ENCODE measurements at regions not wholly inside any gene's neighbourhood (a gene's known extent, or its start where the extent isn't known, plus 50 kb on each side); places are given as distances from the start of the nearest gene placed in this dataset.

- no peaks in the 10 kb centered on the region for H3K4me1 ChIP-seq (ENCODE audit: insufficient read depth, low read length)
- H3K9me3 ChIP-seq (ENCODE audit: low read length) = no peaks in the 10 kb centered on the region
- H3K4me3 ChIP-seq (ENCODE audit: low read length) = no peak overlapping the region
- no peaks in the 10 kb centered on the region for H3K36me3 ChIP-seq (ENCODE audit: insufficient read depth, low read length)
- no peak overlapping the region for H2AFZ ChIP-seq (ENCODE audit: low read depth, low read length)
- no peaks in the 10 kb centered on the region for H3K27me3 ChIP-seq (ENCODE audit: insufficient read depth, low read length)
Observed at GRCh38 chr4:114343015-114343414, 255.6 kb upstream of the UGT8 start.

- H3K4me1 ChIP-seq (ENCODE audit: insufficient read depth, low read length) = no peaks in the 10 kb centered on the region
- no peaks in the 10 kb centered on the region for H3K36me3 ChIP-seq (ENCODE audit: insufficient read depth, low read length)
- H3K9me3 ChIP-seq (ENCODE audit: low read length) = no peaks in the 10 kb centered on the region
- H2AFZ ChIP-seq (ENCODE audit: low read depth, low read length) = no peak overlapping the region
- H3K4me3 ChIP-seq (ENCODE audit: low read length) = no peak overlapping the region
- no peaks in the 10 kb centered on the region for H3K27me3 ChIP-seq (ENCODE audit: insufficient read depth, low read length)
Observed at GRCh38 chr4:114349543-114350175, 248.9 kb upstream of the UGT8 start.

GRCh38 chr4:114358901-114359300 lies 239.7 kb upstream of the UGT8 start:
- Histone ChIP-seq H3K36me3 (ENCODE audit: insufficient read depth, low read length) (no peaks in the 10 kb centered on the region), H3K27me3 (ENCODE audit: insufficient read depth, low read length) (no peaks in the 10 kb centered on the region), H3K9me3 (ENCODE audit: low read length) (no peaks in the 10 kb centered on the region), H3K4me1 (ENCODE audit: insufficient read depth, low read length) (no peaks in the 10 kb centered on the region), H2AFZ (ENCODE audit: low read depth, low read length) (no peak overlapping the region), H3K4me3 (ENCODE audit: low read length) (no peak overlapping the region)

- H3K4me1 ChIP-seq (ENCODE audit: insufficient read depth, low read length) = no peaks in the 10 kb centered on the region
- H2AFZ ChIP-seq (ENCODE audit: low read depth, low read length) = no peak overlapping the region
- H3K27me3 ChIP-seq (ENCODE audit: insufficient read depth, low read length) = no peaks in the 10 kb centered on the region
- no peak overlapping the region for H3K4me3 ChIP-seq (ENCODE audit: low read length)
- H3K36me3 ChIP-seq (ENCODE audit: insufficient read depth, low read length) = no peaks in the 10 kb centered on the region
- no peaks in the 10 kb centered on the region for H3K9me3 ChIP-seq (ENCODE audit: low read length)
Observed at GRCh38 chr4:114361249-114361648, 237.4 kb upstream of the UGT8 start.

- Histone ChIP-seq H2AFZ (ENCODE audit: low read depth, low read length) (no peak overlapping the region), H3K4me3 (ENCODE audit: low read length) (no peak overlapping the region), H3K9me3 (ENCODE audit: low read length) (no peaks in the 10 kb centered on the region), H3K27me3 (ENCODE audit: insufficient read depth, low read length) (no peaks in the 10 kb centered on the region), H3K4me1 (ENCODE audit: insufficient read depth, low read length) (no peaks in the 10 kb centered on the region), H3K36me3 (ENCODE audit: insufficient read depth, low read length) (no peaks in the 10 kb centered on the region)
Observed at GRCh38 chr4:114364857-114365256, 233.8 kb upstream of the UGT8 start.

GRCh38 chr4:114365591-114365990 lies 233.0 kb upstream of the UGT8 start:
- Histone ChIP-seq H3K9me3 (ENCODE audit: low read length) (no peaks in the 10 kb centered on the region), H3K27me3 (ENCODE audit: insufficient read depth, low read length) (no peaks in the 10 kb centered on the region), H3K36me3 (ENCODE audit: insufficient read depth, low read length) (no peaks in the 10 kb centered on the region), H3K4me3 (ENCODE audit: low read length) (no peak overlapping the region), H3K4me1 (ENCODE audit: insufficient read depth, low read length) (no peaks in the 10 kb centered on the region), H2AFZ (ENCODE audit: low read depth, low read length) (no peak overlapping the region)

GRCh38 chr4:114366368-114366767 lies 232.2 kb upstream of the UGT8 start:
- no peaks in the 10 kb centered on the region for H3K36me3 ChIP-seq (ENCODE audit: insufficient read depth, low read length)
- H3K4me1 ChIP-seq (ENCODE audit: insufficient read depth, low read length) = no peaks in the 10 kb centered on the region
- H3K27me3 ChIP-seq (ENCODE audit: insufficient read depth, low read length) = no peaks in the 10 kb centered on the region
- no peaks in the 10 kb centered on the region for H3K9me3 ChIP-seq (ENCODE audit: low read length)
- no peak overlapping the region for H3K4me3 ChIP-seq (ENCODE audit: low read length)
- no peak overlapping the region for H2AFZ ChIP-seq (ENCODE audit: low read depth, low read length)

GRCh38 chr4:114368751-114369150 lies 229.9 kb upstream of the UGT8 start:
- H3K9me3 ChIP-seq (ENCODE audit: low read length) = no peaks in the 10 kb centered on the region
- H3K4me1 ChIP-seq (ENCODE audit: insufficient read depth, low read length) = no peaks in the 10 kb centered on the region
- H3K27me3 ChIP-seq (ENCODE audit: insufficient read depth, low read length) = no peaks in the 10 kb centered on the region
- no peak overlapping the region for H3K4me3 ChIP-seq (ENCODE audit: low read length)
- H2AFZ ChIP-seq (ENCODE audit: low read depth, low read length) = no peak overlapping the region
- H3K36me3 ChIP-seq (ENCODE audit: insufficient read depth, low read length) = no peaks in the 10 kb centered on the region

GRCh38 chr4:114373508-114373907 lies 225.1 kb upstream of the UGT8 start:
- H3K27me3 ChIP-seq (ENCODE audit: insufficient read depth, low read length) = no peaks in the 10 kb centered on the region
- no peaks in the 10 kb centered on the region for H3K9me3 ChIP-seq (ENCODE audit: low read length)
- H3K4me3 ChIP-seq (ENCODE audit: low read length) = no peak overlapping the region
- H3K4me1 ChIP-seq (ENCODE audit: insufficient read depth, low read length) = no peaks in the 10 kb centered on the region
- no peaks in the 10 kb centered on the region for H3K36me3 ChIP-seq (ENCODE audit: insufficient read depth, low read length)
- no peak overlapping the region for H2AFZ ChIP-seq (ENCODE audit: low read depth, low read length)

- no peak overlapping the region for H2AFZ ChIP-seq (ENCODE audit: low read depth, low read length)
- no peak overlapping the region for H3K4me3 ChIP-seq (ENCODE audit: low read length)
- no peaks in the 10 kb centered on the region for H3K36me3 ChIP-seq (ENCODE audit: insufficient read depth, low read length)
- no peaks in the 10 kb centered on the region for H3K9me3 ChIP-seq (ENCODE audit: low read length)
- H3K27me3 ChIP-seq (ENCODE audit: insufficient read depth, low read length) = no peaks in the 10 kb centered on the region
- H3K4me1 ChIP-seq (ENCODE audit: insufficient read depth, low read length) = no peaks in the 10 kb centered on the region
Observed at GRCh38 chr4:114378305-114378903, 220.2 kb upstream of the UGT8 start.

- no peak overlapping the region for H3K4me3 ChIP-seq (ENCODE audit: low read length)
- no peaks in the 10 kb centered on the region for H3K36me3 ChIP-seq (ENCODE audit: insufficient read depth, low read length)
- no peak overlapping the region for H2AFZ ChIP-seq (ENCODE audit: low read depth, low read length)
- no peaks in the 10 kb centered on the region for H3K27me3 ChIP-seq (ENCODE audit: insufficient read depth, low read length)
- no peaks in the 10 kb centered on the region for H3K4me1 ChIP-seq (ENCODE audit: insufficient read depth, low read length)
- H3K9me3 ChIP-seq (ENCODE audit: low read length) = no peaks in the 10 kb centered on the region
Observed at GRCh38 chr4:114383067-114383466, 215.5 kb upstream of the UGT8 start.

GRCh38 chr4:114383721-114384120 lies 214.9 kb upstream of the UGT8 start:
- Histone ChIP-seq H3K4me1 (ENCODE audit: insufficient read depth, low read length) (no peaks in the 10 kb centered on the region), H3K9me3 (ENCODE audit: low read length) (no peaks in the 10 kb centered on the region), H3K4me3 (ENCODE audit: low read length) (no peak overlapping the region), H2AFZ (ENCODE audit: low read depth, low read length) (no peak overlapping the region), H3K36me3 (ENCODE audit: insufficient read depth, low read length) (no peaks in the 10 kb centered on the region), H3K27me3 (ENCODE audit: insufficient read depth, low read length) (no peaks in the 10 kb centered on the region)

- no peak overlapping the region for H3K4me3 ChIP-seq (ENCODE audit: low read length)
- no peaks in the 10 kb centered on the region for H3K27me3 ChIP-seq (ENCODE audit: insufficient read depth, low read length)
- no peaks in the 10 kb centered on the region for H3K4me1 ChIP-seq (ENCODE audit: insufficient read depth, low read length)
- H3K9me3 ChIP-seq (ENCODE audit: low read length) = no peaks in the 10 kb centered on the region
- H3K36me3 ChIP-seq (ENCODE audit: insufficient read depth, low read length) = no peaks in the 10 kb centered on the region
- H2AFZ ChIP-seq (ENCODE audit: low read depth, low read length) = no peak overlapping the region
Observed at GRCh38 chr4:114384629-114385028, 214.0 kb upstream of the UGT8 start.
